ENCODE measurements at regions not wholly inside any gene's neighbourhood (a gene's known extent, or its start where the extent isn't known, plus 50 kb on each side); places are given as distances from the start of the nearest gene placed in this dataset.
A peak's percentile ranks its signal among the peaks of the same experiment; 100 is the strongest.

DNA sequence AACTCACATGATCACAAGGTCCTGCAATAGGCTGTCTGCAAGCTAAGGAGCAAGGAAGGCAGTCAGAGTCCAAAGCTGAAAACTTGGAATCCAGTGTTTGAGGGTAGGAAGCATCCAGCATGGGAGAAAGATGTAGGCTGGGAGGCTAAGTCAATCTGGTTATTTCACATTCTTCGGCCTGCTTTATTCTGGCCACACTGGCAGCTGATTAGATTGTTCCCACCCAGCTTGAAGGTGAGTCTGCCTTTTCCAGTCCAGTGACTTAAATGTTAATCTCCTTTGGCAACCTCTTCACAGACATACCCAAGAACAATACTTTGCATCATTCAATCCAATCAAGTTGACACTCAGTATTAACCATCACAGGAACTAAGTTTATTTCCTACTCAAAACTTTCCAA, 453.4 kb downstream of the TLE4 start:
- DNase-seq = no peak

DNA sequence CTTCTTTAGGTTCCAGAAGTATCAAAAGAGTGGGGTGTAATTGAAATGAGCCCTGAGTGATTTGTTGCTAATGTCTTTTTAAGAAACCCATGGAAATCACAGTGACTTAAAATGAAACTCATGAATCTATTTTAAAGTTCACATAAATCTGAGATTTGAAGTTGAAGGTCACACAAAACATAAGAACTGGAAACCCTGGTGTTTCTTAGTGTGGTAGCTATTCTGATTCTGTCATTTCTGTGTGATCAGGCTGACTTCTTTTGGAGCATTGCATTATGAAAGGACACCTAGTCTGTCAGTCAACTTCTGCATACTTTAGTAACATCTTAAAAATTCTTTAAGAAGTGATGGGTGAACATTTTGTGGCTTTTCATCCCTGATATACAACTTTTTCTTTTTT, 448.8 kb downstream of the TLE4 start:
- no peak for DNase-seq

- DNase-seq = no peak
These were observed 448.3 kb downstream of the TLE4 start for GRCh38 chr9:80020056-80020455.

DNA sequence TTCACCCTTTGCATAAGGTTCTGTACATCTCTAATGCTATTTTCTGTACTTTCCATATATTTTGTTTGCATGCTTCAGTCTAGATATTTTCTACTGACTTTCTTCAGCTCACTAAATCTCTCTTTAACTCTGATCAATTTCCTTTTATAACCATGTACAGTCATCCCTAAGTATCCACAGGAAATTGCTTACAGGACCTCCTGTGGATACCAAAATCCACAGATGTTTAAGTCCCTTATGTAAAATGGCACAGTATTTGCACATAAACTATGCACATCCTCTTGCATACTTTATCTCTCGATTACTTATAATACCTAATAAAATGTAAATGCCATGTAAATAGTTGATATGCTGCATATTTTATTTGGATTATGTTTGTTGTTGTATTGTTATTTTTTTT, 442.1 kb downstream of the TLE4 start:
- no peak for DNase-seq

DNA sequence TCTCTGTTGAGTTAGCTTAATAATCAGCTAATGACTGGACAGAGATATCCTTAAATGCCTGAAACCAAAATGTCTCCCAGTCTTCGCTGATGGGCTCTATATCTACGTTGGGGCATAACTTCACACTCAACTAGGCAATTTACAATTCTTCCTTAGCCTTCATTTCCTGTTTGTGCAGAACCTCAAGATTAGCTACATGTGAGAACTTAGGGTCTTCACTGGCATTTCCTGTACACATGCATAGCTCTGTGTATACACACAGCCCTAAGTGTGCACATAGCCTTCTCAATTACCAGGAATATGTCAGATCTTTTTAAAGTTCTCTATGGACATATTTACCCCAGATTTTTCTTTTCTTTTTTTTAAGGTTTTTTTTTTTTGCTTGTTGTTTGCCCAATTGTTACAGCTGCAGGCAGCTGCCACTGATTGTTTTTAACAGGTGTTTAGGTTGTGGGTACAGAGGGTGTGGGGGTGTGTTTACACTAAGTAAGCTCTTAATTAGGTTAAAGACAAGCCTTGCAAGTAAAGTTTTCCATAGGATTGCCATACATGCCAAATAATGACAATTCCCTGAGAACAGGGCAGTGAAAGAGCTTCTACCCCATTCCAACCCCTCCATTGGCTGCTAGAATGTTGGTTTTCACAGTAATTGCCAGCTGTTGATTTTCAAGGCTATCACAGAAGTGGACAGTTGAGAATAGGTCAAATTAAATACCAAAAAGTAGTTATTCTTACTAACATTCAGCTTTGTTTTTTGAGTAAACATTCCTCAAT, 441.0 kb downstream of the TLE4 start:
- no peak for DNase-seq

DNA sequence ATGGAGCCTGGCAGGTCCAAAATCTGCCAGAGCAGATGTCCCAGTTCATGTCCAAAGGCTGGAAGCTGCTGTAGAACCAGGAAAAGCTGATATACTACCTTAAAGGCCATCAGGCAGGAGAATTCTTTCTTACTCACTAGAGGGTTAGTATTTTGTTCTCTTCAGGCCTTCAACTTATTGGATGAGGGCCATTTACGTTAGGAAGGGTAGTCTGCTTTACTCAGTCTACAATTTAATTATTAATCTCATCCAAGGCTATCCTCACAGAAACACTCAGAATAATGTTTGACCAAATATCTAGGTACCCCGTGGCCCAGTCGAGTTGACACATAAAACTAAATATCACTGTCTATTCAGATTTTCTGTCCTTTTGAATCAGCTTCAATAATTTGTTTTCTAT, 437.4 kb downstream of the TLE4 start:
- no peak for DNase-seq

GRCh38 chr9:80004714-80005113, 432.9 kb downstream of the TLE4 start:
- no peak for DNase-seq

- DNase-seq = no peak
These were observed 418.8 kb downstream of the TLE4 start for GRCh38 chr9:79990536-79990935.

DNA sequence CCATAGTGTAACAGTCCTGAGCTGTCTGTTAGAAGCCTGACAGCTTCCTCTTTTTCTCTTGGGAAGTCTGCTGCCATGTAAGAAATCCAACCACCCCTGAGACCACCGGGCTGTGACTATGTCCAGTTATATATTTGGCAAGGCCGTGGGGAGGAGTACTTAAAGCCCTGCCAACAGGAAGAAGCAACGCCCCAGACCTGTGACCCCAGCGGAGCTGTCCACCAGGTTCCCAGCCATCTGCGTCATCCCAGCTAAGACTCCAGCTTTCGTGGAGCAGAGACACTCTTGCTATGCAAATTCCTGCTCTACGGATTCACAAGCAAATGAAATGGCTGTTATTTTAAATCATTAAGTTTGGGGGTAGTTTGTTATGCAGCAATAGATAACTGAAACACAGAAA, 417.3 kb downstream of the TLE4 start:
- no peak for DNase-seq

DNA sequence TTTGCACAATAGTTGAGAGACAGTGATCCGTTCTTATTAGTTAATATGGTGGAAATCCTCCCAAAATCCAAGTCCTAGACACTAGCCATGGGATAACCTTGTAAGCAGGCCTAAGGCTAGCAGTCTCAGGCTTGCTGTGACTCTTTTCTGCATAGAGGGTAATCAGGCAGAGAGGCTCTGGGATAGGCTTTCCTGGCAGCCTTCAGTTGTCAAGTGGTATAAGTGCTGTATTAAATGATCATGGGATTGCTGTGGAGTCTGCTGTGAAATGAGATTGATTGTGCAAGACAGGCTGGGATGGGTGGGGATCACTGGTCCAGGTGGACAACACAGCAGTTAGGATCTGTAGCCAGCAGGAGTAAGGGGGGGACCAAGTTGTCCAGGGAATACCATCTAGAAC, 416.4 kb downstream of the TLE4 start:
- no peak for DNase-seq

DNA sequence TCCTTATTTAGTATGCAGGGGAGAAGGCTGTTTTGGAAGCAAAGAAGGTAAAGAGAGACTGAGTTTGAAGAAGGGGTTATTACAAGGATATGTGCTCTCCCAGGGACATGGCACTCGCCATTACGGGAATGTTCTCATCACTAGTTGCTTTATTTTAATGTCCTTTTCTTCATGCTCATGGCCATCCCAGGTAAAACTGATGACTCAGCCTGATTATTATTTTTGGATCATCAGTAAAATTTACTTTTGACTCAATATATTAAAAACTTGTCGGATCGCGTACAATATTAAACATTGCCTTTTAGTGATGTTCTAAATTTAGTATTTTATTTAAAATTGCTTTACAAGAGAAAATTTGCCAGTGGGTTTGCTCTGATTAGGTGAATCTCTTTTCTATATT, 414.7 kb downstream of the TLE4 start:
- no peak for DNase-seq

- no peak for DNase-seq
These were observed 414.0 kb downstream of the TLE4 start for GRCh38 chr9:79985772-79986171.

DNA sequence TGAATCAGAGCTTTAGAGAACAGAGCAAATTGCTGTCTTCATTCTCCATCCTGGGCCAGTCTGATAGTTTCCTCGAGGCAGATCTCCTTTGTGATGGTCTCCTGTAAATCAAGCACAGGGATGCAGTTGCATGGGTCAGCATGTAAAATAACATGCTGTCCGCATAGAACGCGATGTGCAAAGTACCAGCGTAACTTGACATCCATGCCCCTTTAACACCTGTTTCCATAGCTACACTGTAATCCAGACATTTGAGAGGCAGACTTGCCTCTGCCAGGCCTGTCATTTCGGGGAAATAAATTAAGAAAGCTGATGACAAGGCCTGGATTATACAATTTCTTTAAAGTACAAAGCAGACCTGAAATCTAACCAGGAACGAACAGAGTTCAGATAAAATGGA, 413.5 kb downstream of the TLE4 start:
- DNase-seq = no peak

- no peak for DNase-seq
These were observed 412.8 kb downstream of the TLE4 start for GRCh38 chr9:79984429-79985067.

DNA sequence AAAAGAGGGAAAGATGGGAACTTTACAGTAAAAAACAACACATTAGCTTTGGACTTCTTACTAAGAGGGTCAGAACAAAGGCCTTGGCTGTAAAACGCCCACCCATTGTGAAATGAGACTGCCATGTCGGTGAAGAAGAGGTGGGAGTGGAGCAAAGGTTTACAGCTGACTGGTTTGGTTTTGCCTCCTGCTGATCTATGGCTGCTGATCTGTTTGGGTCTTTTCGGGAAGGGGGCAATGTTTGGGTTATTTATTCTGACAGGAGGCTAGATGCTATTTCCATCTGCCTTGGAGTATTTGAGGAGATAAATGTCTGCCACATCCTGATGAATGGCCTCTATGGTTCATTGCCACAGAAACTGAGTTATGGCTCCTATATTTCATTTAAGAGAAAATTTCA, 408.7 kb downstream of the TLE4 start:
- DNase-seq = no peak

DNA sequence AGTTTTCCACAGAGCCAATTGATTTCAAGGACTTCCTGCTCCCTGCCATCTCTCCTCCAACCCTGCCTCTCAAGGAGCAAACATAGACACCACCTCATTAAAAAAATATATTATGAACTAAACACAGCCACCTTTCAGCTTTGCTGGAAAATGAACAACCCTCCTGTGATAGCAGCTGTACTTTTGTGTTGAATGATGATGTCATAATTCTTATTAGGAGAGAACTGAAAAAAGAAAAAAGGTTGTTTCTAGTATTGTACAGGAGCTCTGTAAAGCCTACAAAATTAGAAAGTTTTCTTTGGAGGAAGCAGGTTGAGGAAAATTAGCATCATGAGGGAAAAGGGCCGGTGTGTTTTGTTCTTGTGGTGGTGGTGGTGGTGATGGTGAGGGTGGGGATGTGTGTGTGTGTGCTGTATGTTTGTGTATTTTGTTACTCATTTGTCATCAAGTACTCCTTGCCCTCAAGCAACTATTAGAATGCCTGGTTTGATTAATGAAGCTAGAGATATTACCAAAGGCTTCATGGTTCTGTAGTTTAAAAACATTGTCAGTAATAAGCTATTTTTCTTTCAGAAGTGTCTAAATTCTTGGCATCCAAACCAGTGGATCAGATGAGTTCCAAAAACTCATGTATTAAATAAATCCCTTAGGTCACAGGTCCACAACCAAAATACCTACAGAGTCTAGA, 405.9 kb downstream of the TLE4 start:
- DNase-seq = no peak

GRCh38 chr9:79977074-79977435, 405.3 kb downstream of the TLE4 start:
- no peak for DNase-seq

- no peak for DNase-seq
These were observed 404.7 kb downstream of the TLE4 start for GRCh38 chr9:79976257-79977073.

DNA sequence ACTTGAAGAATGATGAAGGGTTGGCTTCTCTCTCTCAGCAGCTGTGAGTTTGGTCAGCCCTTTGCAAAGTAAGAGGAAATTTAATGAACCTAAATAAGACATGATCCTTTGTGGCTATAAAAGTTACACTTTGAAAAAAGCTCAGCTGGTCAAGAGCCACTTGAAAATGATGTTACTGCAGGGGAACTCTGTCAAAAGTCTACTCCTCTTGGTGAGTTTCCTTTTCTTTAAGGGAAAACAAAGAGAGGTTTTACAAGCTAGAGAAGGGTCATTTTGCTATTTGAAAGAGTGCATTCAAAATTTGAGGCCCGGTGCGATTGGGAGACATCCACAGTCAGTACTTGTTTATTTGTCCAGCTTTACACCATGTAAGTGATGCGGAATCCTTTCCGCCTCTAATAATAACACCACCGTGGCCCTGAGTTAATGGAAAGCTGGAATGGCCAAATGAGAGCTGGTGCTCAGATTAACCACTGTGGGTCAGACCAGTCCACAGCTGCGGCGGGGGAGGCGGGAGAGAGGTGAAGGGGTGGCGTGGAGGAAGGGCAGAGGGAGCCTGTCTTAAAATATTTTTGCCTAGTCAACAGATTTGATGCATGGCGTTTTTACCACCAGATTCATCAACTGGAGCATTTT, 404.0 kb downstream of the TLE4 start:
- DNase-seq = no peak

DNA sequence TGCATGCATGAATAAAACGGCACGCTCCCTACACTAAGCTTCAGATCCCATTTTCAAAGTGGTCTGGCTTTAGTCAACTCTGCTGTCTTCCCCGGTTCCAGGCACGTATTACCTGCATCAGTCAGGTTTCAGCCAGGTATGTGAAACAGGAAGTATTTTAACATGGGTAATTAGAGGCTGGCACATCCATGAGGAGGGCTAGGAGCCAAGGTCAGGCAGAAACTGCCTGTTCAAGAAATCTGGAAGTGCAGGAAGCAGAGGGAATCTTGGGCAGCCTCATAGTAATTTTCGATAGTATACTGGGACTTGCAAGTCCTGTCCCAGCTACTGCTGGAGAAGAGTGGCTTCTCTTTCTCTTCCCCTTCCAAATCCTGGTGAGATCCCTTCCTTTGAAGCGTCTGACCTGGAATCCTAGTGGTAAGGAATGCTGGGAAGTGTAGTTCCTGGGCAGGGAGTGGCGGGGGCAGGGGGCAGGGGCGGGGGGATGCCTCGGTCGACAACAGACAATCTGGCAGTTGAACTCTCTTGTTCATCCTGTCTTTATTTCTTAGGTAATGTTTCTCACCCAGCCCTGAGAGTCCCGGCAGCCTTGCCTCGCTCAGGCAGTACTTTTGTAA, 403.1 kb downstream of the TLE4 start:
- DNase-seq = peak; percentile 60

- no peak for DNase-seq
These were observed 401.9 kb downstream of the TLE4 start for GRCh38 chr9:79973627-79974026.

GRCh38 chr9:79970146-79970425, 398.3 kb downstream of the TLE4 start:
- no peak for DNase-seq
